ENCODE measurements at regions not wholly inside any gene's neighbourhood (a gene's known extent, or its start where the extent isn't known, plus 50 kb on each side); places are given as distances from the start of the nearest gene placed in this dataset.
"Not testable (repeated sequence)": the region's sequence is repeated elsewhere in the genome, so short reads cannot be mapped to it uniquely, and the experiment has no call there.

- H3K4me3 ChIP-seq = no peak overlapping the region
- no peaks in the 10 kb centered on the region for H3K9me3 ChIP-seq
- peak overlapping the region in 1 of 5 donors; percentile 32 for H3K27ac ChIP-seq
- no peak for DNase-seq
- no peaks in the 10 kb centered on the region for H3K36me3 ChIP-seq
- no peak for TF ChIP-seq POLR2A (IDR thresholded peaks at IDR 0.05)
- no peak for TF ChIP-seq EP300 (IDR thresholded peaks at IDR 0.05)
- TF ChIP-seq POLR2AphosphoS5 (IDR thresholded peaks at IDR 0.05) = no peak
- no peak for TF ChIP-seq CTCF (IDR thresholded peaks at IDR 0.05)
- 64 to 77% (median 76%) methylated on average over 4 of the region's 4 CpGs for WGBS, 5 donors
- intact Hi-C loops (cut with DNase I; ENCODE audit: low total_unique reads) = no loop called here
- H3K4me1 ChIP-seq = no peaks in the 10 kb centered on the region
- no peaks in the 10 kb centered on the region for H3K27me3 ChIP-seq
Observed at GRCh38 chr12:39682689-39683477, 63.3 kb upstream of the ABCD2 start.

DNA sequence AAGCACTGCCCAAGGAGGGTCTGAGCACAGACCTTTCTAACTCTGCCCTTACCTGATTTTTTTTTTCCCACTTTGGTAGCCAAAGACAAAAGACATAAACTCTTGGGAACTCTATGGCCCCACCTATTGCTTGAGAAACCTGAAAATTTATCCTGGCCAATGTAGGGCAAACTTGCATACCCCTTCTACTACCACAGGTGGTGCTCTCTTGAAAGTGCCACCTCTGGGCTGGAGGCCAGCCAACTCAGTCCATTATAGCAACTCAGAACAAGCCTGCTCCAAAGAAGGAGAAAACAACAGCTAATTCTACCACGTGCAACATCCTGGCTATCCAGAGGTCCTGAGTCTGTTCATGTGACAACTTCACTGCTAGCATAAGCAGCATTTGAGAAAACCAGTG, 55.7 kb upstream of the ABCD2 start:
- TF ChIP-seq POLR2A (IDR thresholded peaks at IDR 0.05) (no peak), POLR2AphosphoS5 (IDR thresholded peaks at IDR 0.05) (no peak), CTCF (IDR thresholded peaks at IDR 0.05) (no peak), EP300 (IDR thresholded peaks at IDR 0.05) (no peak)
- intact Hi-C loops (cut with DNase I; ENCODE audit: low total_unique reads) = no loop called here
- Histone ChIP-seq H3K4me1 (no peaks in the 10 kb centered on the region), H3K4me3 (no peak overlapping the region), H3K9me3 (peaks cover 0 to 10% (median 5%) of the 10 kb centered on the region in 4 donors), H3K36me3 (no peaks in the 10 kb centered on the region), H3K27me3 (no peaks in the 10 kb centered on the region), H3K27ac (no peak overlapping the region)
- no peak for DNase-seq
- WGBS, 5 donors = 67 to 85% (median 75%) methylated on average over 1 of the region's 1 CpG

DNA sequence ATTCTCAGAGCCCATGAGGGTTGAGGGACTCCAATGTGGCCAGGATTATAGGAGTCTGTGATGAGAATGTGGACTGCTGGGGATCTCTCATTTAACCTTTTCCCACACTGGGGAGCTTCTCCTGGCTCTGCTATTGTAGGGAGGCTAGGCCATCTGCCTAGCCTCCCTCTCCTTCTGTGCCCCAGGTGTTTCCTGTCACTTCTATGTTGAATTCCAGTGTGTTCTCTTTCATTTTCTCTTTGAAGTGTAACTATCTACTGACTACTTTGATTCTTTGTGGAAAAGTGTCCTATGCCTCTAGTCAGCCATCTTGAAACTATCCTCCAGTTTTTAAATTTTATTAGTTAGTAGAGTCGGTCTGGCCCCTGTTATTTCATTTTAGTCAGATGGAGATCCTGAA, 53.4 kb upstream of the ABCD2 start:
- Histone ChIP-seq H3K27ac (no peak overlapping the region), H3K36me3 (no peaks in the 10 kb centered on the region), H3K4me3 (no peak overlapping the region), H3K9me3 (peaks cover 0 to 15% (median 8%) of the 10 kb centered on the region in 4 donors), H3K27me3 (no peaks in the 10 kb centered on the region), H3K4me1 (no peaks in the 10 kb centered on the region)
- no peak for DNase-seq
- TF ChIP-seq EP300 (IDR thresholded peaks at IDR 0.05) = no peak
- TF ChIP-seq CTCF (IDR thresholded peaks at IDR 0.05) = no peak
- TF ChIP-seq POLR2A (IDR thresholded peaks at IDR 0.05) = no peak
- TF ChIP-seq POLR2AphosphoS5 (IDR thresholded peaks at IDR 0.05) = no peak
- WGBS, 5 donors = 73 to 90% (median 83%) methylated on average over 1 of the region's 1 CpG
- intact Hi-C loops (cut with DNase I; ENCODE audit: low total_unique reads) = no loop called here

GRCh38 chr12:39671898-39672875, 52.6 kb upstream of the ABCD2 start:
- Histone ChIP-seq H3K4me1 (no peaks in the 10 kb centered on the region), H3K36me3 (no peaks in the 10 kb centered on the region), H3K9me3 (peaks cover 0 to 15% (median 8%) of the 10 kb centered on the region in 4 donors), H3K4me3 (no peak overlapping the region), H3K27ac (no peak overlapping the region), H3K27me3 (no peaks in the 10 kb centered on the region)
- intact Hi-C loops (cut with DNase I; ENCODE audit: low total_unique reads) = no loop called here
- 90 to 96% (median 94%) methylated on average over 3 to 5 of the region's 5 CpGs for WGBS, 5 donors
- DNase-seq = no peak
- TF ChIP-seq POLR2AphosphoS5 (IDR thresholded peaks at IDR 0.05) (no peak), CTCF (IDR thresholded peaks at IDR 0.05) (no peak), EP300 (IDR thresholded peaks at IDR 0.05) (no peak), POLR2A (IDR thresholded peaks at IDR 0.05) (no peak)

- H3K4me3 ChIP-seq; H3K27me3 ChIP-seq; H3K4me1 ChIP-seq; intact Hi-C loops (cut with DNase I; ENCODE audit: low total_unique reads); H3K27ac ChIP-seq; H3K36me3 ChIP-seq: not testable (repeated sequence)
- WGBS, 5 donors = 20 to 44% (median 36%) methylated on average over 7 of the region's 7 CpGs
- DNase-seq = peak in 1 of 2 donors; percentile 14
- peaks cover 0 to 15% (median 5%) of the 10 kb centered on the region in 4 donors for H3K9me3 ChIP-seq
Observed at GRCh38 chr12:39669539-39669938, 49.9 kb upstream of the ABCD2 start.
